Hematopoietic multipotent progenitor cell (in vitro differentiated cells): ENCODE measurements at regions not wholly inside any gene's neighbourhood (a gene's known extent, or its start where the extent isn't known, plus 50 kb on each side); places are given as distances from the start of the nearest gene placed in this dataset.
"Not testable (repeated sequence)": the region's sequence is repeated elsewhere in the genome, so short reads cannot be mapped to it uniquely, and the experiment has no call there.

Source experiments
- DNase-seq, 3 donors: peaks; one replicate each; pipeline ENCODE4 v3.0.0-alpha.2; 2011 to 2015; ENCODE audit warnings: low read depth in 2 of 3, low spot score in 2 of 3

DNA sequence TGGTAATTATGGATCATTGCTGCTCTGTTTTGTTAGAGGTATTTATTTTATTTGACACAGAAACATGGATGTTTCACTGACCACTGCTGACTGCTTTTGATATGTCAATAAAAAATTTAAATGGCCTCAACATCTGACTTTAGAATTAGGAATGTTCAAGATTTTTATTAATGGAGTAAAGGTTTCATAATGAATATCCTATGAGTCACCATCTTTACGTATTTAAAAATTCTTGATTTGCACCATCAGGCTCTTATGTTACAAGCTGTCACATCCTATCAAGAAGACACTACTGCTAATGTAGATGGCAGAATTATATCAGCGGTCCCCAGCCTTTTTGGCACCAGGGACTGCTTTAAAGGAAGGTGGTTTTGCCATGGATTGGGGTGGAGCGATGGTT, 578.7 kb upstream of the NRP1 start:
- DNase-seq: no peak

DNA sequence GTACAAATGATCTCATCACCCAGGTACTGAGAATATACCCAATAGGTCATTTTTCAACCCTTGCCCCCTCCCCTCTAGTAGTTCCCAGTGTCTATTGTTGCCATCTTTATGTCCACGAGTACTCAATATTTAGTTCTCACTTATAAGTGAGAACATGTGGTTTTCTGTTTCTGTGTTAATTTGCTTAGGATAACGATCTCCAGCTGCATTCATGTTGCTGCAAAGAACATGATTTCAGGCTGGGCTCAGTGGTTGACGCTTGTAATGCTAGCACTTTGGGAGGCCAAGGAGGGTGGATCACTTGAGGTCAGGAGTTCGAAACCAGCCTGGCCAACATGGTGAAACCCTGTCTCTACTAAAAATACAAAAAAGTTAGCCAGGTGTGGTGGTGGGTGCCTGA, 575.0 kb upstream of the NRP1 start:
- not testable (repeated sequence) for DNase-seq

DNA sequence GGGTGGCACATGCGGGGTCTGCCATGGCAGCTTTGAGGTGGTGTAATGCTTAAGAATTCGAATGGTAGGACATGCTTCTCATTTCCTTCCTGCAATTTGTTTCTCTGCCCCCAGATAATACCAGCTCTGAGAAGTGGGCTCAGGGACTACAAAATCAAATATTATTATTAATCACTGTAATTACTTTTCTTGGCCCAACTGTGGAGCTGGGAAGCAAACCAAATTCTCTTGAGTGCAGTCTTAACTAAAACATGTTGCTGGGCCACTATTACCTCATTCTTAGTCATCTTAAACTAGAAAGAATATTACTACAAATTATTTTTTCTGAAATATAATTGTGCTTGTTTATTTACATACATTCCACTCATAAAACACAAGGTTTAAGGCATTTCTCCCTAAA, 566.7 kb upstream of the NRP1 start:
- no peak for DNase-seq

DNA sequence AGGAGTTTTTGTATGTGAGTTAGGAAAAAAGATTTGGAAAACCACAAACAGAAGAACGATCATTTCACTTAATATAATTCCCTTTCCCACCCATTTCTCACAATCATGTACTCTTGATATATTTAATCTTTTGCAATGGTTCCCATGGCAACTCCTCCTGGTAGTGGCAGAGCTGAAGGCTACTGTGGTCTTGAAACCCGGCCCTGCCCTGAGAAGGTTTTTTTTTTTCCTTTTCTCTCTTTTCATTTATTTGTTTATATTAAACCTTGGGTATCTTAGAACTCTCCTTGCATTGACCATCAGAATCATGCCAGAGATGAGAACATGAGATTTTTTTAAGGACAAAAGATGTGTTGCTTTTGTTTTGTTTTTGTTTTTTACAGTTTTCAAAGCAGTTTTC, 566.1 kb upstream of the NRP1 start:
- DNase-seq: no peak

DNA sequence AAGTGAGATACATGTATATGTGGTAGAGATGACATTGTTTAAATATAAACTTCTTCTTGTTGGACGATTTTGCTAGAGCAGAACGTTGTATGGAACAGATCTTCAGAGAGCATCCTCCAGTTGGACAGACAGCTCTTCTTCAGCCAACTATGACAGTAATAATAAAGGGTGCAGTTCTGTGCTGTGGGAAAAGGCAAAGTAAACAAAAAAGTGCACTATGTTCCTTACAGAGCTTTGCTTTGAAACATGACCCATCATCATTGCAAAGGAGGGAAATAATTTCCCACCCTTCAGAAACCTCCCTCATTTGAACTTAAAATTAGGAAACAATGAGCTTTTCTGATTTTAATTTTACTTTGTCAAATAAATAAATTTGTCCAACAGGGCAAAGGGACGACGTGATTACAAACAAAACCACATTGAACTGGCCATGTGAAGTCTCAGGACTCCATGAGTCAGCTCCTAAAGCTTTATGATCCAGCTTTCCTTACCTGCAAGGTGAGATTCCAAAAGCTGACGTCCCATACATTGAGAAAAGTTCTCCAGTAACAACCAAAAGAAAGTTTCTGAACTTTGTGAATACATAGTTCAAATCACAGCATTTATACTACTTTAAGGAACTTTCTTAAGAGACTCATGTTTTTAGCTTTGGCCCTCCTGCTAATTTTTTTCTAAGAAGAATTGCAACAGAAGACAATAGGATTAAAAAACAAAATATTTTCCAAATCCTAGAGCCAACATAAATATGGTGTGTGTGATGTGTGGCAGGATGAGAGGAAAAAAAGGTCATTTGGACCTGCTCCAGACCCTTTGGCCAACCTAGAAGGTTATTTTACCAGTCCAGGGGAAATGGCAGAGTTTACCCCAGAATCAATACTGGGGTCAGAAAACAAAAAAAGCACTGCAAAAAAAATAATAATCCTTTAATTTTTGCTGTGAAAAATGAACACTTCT, 565.4 kb upstream of the NRP1 start:
- no peak for DNase-seq

DNA sequence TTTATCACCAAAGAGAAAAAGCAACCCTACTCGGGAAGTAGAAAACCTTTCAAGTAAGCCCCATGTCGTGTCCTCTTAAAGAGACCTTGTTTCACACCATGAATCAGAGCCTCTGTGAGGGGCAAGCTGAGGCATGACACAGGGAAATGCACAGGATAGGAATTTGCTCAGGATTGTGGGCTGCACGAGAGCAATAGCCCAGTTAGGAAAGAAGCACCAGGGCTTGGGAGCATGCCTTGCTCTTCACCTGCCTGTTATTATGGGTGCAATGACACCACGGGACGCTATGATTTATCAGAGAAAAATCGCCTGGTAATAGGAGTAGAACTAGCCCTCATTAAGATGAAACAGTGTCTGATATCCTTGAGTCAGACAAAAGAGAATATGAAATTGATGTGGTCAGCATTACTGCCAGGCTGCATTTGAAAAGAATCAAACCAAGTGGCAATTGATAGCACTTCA, 562.9 kb upstream of the NRP1 start:
- no peak for DNase-seq

DNA sequence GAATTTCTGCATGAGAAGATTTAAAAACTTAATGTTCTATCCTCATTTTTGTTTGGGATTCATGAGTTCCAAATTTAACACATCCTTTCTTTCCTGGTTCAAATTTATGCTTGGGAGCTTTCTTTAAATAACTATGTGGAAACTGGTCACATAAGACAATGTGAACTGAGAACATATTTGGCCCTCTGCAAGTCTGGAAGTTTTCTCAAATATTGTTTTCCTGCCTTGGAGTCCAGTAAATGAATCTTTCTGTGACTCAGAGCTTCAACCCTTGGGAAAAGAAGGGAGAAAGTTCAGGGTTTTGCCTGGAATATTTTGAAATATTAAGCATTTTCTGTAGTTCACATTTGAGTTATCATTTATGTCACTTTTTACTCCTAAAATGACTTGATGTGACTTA, 559.0 kb upstream of the NRP1 start:
- no peak for DNase-seq

DNA sequence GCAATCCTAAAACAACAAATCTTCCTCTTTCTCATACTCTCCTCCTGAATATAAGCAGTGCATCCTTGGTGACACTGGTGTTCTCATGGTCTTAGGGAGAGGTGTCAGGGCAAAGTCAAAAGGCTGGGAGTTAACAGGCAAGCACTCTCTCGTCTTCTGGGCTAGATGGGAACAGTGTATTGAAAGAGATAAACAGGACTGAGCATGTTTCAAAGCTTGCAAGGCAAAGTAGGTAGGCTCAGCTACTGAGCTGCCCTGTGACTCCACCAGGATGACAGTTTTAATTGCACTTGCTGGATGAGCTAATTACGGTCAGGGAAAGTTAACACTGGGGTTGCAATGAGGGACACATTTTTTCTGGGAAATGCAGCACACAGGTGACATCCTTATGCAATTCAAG, 554.9 kb upstream of the NRP1 start:
- no peak for DNase-seq

DNA sequence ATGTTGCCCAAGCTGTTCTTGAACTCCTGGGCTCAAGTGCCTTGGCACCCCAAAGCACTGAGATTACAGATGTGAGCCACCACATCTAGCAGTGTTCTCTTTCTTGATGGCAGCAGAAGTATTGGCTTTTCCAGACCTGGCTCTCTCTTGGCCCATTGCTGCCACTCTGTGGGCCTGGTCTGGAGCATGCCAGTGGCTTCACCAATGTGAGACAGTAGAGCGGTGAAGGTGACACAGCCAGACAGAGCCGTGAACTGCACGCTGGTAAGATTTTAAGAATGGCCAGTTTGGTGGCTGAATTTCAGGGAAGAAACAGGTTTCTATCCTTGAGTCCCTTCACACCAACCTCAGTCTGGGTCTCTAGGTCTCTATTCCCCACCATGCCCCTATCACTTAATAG, 552.7 kb upstream of the NRP1 start:
- DNase-seq: no peak

DNA sequence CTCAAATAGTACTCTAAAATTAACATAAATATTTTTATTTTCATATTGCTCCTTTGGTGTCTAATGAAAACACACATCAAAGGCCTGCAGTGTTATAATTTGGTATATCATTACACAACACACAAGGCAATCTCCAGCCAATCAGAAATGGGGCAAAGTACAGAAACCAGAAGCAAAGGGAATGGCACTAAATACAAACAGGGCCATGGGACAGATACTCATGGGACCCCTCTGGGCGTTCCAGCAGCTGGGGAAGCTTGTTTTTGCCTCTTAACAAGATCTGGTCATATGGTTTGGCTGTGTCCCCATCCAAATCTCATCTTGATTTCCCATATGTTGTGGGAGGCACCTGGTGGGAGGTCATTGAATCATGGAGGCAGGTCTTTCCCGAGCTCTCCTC, 551.8 kb upstream of the NRP1 start:
- no peak for DNase-seq

DNA sequence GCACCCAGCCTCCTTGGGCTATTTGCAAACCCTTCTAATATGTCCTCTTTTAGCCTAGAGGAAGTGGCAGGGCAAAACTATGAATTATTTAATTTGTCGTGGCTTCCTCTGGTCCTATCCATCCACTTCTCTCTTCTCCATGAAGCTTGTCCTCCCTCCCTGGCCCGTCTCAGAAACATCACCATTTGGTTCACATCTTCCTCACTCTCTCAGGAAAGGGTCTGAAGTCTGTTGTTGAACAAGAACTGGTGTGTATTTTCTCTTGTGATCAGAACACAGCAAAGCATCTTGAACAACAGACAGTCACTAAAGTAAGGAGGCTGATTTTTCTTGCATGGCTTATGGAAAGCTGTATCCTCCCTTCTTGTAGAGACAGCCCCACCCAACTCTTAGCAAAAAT, 550.1 kb upstream of the NRP1 start:
- no peak for DNase-seq

DNA sequence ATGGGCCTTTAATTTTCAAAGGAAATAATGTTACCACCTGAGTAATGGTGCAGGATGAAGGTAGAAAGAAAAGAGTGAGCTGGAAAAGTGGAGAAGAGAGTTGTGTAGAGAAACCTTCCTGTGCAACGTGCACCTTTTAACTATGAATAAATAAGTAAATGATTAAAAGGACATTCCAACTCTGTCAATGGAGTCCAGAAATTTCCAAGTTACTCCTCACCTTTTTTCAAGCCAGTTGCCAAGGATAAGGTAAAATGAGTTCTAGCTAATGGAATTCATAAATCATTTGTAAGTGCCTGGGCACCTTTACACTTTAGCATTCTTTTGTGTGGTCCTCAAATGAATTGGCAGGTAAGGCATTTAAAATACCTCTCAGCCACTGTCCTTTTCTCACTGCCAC, 549.4 kb upstream of the NRP1 start:
- DNase-seq: no peak

DNA sequence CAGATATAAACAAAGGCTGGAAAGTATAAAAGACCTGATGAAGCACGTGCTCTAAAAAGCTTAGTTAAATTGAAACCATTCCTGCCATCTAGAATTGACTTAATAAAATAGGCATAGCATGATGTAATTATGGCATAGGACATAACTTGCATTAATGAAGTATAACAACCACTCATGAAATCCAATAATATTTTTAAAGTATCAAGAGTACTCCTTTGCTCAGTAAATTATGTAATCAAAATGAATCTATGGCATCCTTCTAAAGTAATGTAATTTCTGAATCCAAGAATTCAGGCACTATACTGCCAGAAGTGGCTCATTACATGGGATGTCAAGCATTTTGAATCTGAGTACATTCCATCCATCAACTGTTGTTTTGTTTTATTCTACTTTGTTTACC, 548.5 kb upstream of the NRP1 start:
- DNase-seq: no peak

DNA sequence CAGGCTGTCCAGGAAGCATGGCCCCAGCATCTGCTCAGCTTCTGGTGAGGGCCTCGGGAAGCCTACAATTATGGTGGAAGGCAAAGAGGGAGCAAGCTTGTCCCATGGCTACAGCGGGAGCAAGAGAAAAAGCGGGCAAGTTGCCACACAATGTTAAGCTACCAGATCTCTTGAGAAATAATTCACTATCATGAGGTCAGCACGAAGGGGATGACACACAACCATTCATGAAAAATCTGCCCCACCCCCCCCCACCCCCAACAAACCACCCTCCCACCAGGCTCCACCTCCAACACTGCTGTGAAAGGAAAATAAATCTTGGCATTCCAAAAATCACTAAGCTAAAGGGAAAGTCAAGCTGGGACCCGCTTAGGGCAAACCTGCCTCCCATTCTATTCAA, 545.8 kb upstream of the NRP1 start:
- no peak for DNase-seq

DNA sequence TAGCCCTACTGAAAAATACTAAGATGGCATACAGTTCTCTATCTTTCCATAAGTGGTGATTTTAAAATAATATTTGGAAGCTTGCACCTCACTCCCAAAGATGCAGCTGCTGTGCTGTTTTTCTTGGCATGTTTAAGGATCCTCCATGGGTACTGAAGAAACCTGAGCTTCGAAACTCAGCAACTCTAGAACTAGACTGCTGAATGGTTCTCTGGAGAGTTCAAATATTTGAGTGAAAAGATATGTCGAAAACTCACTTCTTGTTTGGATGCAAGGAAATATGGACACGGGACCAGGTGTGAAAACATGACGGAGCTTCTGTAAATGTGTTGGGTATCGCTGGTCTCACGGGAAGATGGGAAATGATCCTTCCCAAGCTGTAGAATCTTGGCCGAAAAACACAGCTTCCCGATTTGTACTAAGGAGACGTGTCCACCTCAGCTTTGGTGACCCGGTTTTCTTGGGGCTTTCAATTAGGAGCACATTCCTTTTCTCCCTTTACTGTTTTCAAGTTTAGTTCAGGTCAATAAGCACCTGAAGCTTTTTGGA, 543.8 kb upstream of the NRP1 start:
- no peak for DNase-seq

DNA sequence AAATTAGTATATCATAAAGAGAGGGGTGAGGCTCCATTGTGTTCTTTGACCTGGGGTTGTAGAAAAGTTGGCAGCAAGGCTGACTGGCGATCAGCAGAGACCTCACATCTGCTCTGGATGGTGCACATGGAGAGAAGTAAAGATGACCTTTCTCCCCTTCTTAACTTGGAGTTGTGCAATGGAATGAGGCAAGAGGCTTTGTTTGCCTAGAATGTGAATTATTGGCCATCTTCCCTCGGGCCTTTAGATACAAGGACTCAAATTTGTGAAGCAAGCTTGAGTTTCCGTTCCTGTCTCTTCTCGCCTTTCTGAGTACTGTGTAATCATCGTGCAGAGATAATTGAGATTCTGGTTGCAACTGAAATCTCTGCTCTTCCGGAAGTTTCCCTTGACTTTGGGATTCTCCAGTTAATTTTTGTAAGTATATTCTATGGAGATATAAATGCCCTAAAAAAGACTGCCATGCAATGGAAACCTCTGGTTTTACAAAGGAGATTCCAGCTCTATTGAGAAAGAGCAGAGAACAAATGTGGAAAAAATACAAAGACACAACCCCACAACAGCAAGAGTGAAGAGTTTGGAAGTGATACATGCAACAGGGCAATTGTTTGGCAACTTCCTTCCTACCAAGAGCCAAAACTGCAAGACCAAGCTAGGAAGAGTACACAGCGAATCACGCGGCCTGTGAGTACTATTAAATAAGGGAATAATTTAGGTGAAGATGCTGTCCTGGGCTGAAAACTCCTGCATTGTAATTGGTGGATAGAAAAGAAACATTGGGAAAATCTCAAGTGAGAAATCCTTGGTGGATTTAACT, 542.3 kb upstream of the NRP1 start:
- no peak for DNase-seq

DNA sequence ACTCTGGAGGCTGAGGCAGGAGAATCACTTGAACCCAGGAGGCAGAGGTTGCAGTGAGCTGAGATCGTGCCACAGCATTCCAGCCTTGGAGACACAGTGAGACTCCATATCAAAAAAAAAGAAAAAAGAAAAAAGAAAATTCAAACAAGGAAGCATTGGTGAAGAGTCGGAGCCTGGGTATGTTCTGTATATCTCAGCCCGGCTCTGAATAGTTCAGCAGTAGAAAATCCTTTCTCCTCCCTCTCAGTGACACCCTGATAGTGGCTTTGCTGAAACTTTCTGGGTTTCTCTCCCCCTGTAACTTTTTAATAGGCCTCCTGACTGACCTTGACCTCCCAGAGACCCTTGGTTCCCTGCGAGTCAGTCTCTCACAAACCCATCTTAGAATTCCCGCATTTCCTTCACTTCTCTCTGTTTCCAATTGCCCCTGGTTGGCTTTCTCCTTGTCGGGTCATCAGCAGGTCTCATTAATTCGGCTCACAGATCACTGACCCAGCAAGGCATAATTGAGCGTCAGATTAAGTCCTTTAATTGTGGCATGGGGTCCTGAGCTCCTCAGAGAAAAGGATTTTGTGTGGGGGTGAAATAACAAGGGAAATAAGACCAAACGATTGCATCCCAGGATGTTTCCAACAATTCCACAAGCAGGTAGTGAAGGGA, 541.6 kb upstream of the NRP1 start:
- DNase-seq: no peak

DNA sequence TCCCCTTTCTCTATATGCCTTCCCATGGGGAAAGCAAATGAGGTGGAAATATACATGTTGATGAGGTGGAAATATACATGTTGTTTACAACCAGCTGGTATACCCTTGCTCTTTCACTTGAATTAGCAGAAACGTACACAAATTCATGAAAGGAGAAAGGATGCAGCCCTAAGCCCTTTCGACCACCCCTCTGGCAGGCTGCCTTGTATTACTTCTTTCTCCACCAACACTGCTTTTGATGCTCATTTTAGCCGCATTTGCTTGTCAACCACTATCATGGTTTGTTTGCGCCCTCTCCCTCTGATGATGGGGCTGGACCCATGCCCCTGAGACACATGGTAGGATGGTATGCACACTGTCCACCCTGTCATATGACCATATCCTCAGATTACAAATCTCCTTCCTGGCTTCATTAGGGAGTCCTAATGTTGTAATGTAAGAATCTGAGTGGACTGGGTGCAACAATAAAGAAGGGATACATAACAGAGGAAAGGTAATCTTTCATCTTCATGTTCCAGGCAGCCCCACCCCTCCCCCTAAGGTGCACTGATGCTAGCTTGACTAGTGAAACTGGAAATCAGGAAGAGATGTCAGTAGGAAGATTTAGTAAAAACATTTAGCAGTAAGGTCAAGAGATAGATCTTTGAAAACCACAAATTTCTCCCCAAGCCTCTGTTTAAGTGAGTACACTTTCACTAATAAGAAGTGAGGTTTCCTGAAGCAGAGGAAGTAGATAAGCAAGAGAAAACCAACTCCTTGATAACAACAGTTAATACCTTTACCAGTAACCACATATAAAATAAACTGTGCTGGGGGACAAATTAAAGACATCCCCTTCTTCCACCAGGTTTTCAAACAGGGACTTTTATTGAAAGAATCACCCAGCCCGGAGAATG, 536.8 kb upstream of the NRP1 start:
- no peak for DNase-seq

DNA sequence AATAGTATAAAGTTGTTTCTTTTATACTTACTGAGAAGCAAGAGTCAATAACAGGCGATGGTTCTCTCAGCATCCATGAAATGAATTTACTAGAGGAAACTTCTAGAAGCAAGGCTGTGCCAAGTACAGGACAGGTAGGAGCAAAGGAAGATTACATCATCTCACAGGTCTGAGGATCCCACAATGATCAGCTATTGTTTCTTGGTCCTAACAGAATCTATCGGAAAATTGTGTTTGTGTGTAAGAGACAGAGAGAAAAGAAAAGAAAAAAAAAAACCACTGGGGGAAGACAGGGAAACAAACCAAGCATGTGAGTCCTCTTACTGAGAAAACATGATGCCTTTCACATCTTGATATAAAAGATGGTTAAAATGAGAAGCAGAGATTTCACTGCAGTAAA, 535.0 kb upstream of the NRP1 start:
- no peak for DNase-seq

DNA sequence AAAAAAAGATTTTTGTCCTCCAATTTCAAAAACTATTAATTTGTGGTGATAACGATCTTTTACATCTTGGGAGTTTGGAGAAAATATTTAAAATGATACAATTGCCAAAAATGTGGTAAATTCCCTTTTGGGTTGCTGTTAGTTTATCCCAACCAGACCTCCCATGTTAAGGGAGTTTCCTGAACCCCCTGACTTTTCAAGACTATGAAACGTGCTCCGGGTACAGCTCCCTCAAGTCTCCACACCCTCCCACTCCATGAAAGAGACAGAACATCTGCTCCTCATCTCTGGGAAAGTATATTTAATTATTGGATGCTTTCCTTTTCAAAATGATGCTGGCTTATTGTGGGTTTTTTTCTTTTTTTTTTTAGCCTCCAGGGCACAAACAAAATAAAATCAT, 534.6 kb upstream of the NRP1 start:
- DNase-seq: no peak
